Choroid plexus epithelial cell (primary cell): ENCODE measurements at regions not wholly inside any gene's neighbourhood (a gene's known extent, or its start where the extent isn't known, plus 50 kb on each side); places are given as distances from the start of the nearest gene placed in this dataset.
A peak's percentile ranks its signal among the peaks of the same experiment; 100 is the strongest.

Experiments
- DNase-seq: peaks from one replicate; pipeline ENCODE4 v3.0.0-alpha.2; 2010; ENCODE audit warnings: low read depth
- H3K4me3 ChIP-seq: 2 replicates; pipeline ENCODE4 v1.5.1; 2011; ENCODE audit warnings: low read depth, mild to moderate bottlenecking, control low read depth, low read length, moderate library complexity
- CTCF ChIP-seq: conservative IDR thresholded peaks from 2 replicates; pipeline ENCODE4 v1.5.1; 2011; ENCODE audit warnings: low read depth, mild to moderate bottlenecking, control low read depth, inconsistent platforms, low read length, moderate library complexity

DNA sequence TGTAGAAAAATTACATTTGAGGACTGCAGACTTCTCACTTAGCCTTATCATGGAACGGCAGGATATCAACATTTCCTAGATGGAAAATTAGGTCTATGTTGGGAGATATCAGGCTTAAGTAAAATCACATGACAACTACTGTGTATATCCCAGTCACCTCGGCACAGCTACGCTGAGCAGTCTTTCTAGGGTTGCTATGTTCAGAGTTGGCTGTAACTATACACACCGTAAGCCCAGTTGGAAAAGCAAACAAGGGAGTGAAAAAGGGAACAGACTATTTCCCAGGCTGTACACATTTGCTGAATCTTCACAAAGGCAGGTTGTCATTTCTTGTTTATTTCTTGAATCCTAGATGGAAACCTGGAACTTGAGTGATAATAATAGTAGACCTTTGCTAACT, 80.7 kb upstream of the PTPRK start:
- H3K4me3 ChIP-seq, result no peak overlapping the region
- no peak for TF ChIP-seq CTCF
- peak; percentile 41 for DNase-seq

DNA sequence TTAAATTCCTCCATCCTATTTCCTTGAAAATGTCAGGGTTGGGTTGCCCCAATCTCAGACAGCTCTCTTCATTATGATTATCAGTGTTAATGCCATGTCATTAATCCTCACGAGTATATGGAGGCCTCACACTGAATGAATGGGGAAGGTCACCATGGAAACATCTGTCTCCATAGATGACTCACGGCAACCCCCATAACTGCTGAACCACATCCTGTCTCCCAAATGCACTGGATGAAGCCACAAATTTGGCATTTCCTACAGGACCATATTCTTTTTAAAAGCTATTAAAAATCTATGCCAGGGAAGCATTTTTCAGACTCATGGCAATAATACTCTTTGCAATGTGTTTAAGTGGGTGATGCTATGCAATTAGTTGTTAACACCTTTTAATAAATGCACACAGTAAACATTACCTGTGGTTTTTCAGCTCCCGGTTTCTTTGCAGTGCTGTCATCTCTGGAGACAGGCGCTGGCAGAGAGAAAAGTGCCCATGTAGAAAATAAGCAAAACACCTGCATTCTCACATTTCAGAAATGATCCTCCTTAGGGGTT, 80.1 kb upstream of the PTPRK start:
- H3K4me3 ChIP-seq, result no peak overlapping the region
- TF ChIP-seq CTCF, result no peak
- peak; percentile 90 for DNase-seq

DNA sequence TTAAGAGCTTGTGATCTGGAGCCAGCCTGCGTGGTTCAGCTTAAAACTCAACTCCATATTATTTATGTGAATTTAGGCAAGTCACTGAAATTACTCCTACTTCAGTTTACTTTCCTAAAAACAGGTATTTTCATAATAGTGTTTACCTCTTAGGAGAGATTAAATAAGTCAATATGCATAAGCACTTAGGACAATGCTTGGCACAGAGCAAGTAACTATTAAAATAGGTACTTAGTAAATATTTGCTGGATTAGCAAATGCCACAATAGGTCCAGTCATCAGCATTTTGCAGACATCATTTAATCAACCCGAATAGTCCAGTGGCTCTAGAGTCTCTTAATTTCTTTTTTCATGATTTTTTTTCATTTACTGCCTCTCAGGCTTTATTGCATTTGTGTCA, 78.6 kb upstream of the PTPRK start:
- no peak overlapping the region for H3K4me3 ChIP-seq
- TF ChIP-seq CTCF, result no peak
- no peak for DNase-seq

- DNase-seq, result no peak
- no peak for TF ChIP-seq CTCF
- no peak overlapping the region for H3K4me3 ChIP-seq
These were observed 78.2 kb upstream of the PTPRK start for GRCh38 chr6:128598571-128598970.

GRCh38 chr6:128597956-128598355, 77.6 kb upstream of the PTPRK start:
- TF ChIP-seq CTCF, result no peak
- DNase-seq, result no peak
- no peak overlapping the region for H3K4me3 ChIP-seq

- no peak overlapping the region for H3K4me3 ChIP-seq
- DNase-seq, result no peak
- TF ChIP-seq CTCF, result no peak
These were observed 76.6 kb upstream of the PTPRK start for GRCh38 chr6:128597004-128597403.

DNA sequence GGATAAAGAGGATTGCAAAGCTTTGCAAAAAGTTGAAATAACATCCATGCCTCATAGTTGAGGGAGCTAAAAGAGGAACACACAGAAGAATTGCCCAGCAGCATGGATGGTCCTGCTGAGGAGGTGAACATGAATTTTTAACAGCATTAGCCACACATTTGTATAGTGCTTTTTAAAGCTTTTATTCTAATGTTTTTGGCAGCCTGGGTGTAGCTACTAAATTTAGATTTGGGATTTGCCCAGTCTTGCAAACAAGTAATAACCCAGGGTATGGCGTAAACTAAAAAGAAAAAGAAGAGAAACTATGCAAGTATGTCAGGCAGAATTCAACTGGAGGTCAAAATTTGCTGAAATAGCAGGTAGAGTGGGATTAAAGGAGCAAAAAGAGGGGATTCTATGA, 75.1 kb upstream of the PTPRK start:
- no peak overlapping the region for H3K4me3 ChIP-seq

More for the DNA sequence above, 75.1 kb upstream of the PTPRK start:
- no peak for DNase-seq
- TF ChIP-seq CTCF, result no peak
